OCI-LY7 (cell line): ENCODE measurements at regions not wholly inside any gene's neighbourhood (a gene's known extent, or its start where the extent isn't known, plus 50 kb on each side); places are given as distances from the start of the nearest gene placed in this dataset.
"Not testable (repeated sequence)": the region's sequence is repeated elsewhere in the genome, so short reads cannot be mapped to it uniquely, and the experiment has no call there.

Experiments used
- CTCF ChIP-seq: fragments of 200-600 bp; sonication (generic); conservative IDR thresholded peaks from 2 replicates; pipeline ENCODE4 v1.5.1; 2014; ENCODE audit warnings: mild to moderate bottlenecking, antibody characterized with exemption, low read length, moderate library complexity, mixed read lengths
- EZH2phosphoT487 ChIP-seq: fragments of 200-600 bp; sonication (generic); IDR thresholded peaks from 2 replicates; pipeline ENCODE4 v1.6.1; 2018; ENCODE audit warnings: low read depth, borderline replicate concordance, mild to moderate bottlenecking, mixed run types, antibody characterized with exemption, low read length, moderate library complexity, mixed read lengths

GRCh38 chr6:58090067-58090466, 772.6 kb downstream of the PRIM2 start:
- not testable (repeated sequence) for TF ChIP-seq CTCF, EZH2phosphoT487
